GM23338 (cell line): ENCODE measurements at regions not wholly inside any gene's neighbourhood (a gene's known extent, or its start where the extent isn't known, plus 50 kb on each side); places are given as distances from the start of the nearest gene placed in this dataset.

Experiments
- ATAC-seq: fragments of 200-7000 bp; cut with Tn5 transposase; 3 replicates; pipeline ENCODE4 v1.9.1; 2020
- DNase-seq: peaks from one replicate; pipeline ENCODE4 v3.0.0-alpha.2; 2015; ENCODE audit warnings: low spot score
- H2AFZ ChIP-seq: fragments of 200-600 bp; sonication (generic); 2 replicates; pipeline ENCODE4 v1.8.0; 2016; ENCODE audit warnings: antibody characterized with exemption, mild to moderate bottlenecking, moderate library complexity
- H3F3A ChIP-seq: fragments of 200-600 bp; sonication (generic); replicated peaks from 2 replicates; pipeline ENCODE4 v1.8.0; 2017; ENCODE audit warnings: antibody characterized with exemption, mixed run types, low read depth
- H3K27ac ChIP-seq: fragments of 200-600 bp; sonication (generic); 2 replicates; pipeline ENCODE4 v1.6.1; 2016; ENCODE audit warnings: low read depth
- H3K27me3 ChIP-seq: fragments of 200-600 bp; sonication (generic); 2 replicates; pipeline ENCODE4 v1.8.0; 2016; ENCODE audit warnings: mild to moderate bottlenecking, mixed run types, moderate library complexity; ENCODE audit not compliant: insufficient read depth
- H3K36me3 ChIP-seq: fragments of 200-600 bp; sonication (generic); 2 replicates; pipeline ENCODE4 v1.8.0; 2016; ENCODE audit warnings: mild to moderate bottlenecking; ENCODE audit not compliant: insufficient read depth
- H3K4me1 ChIP-seq: fragments of 200-600 bp; sonication (generic); 2 replicates; pipeline ENCODE4 v1.8.0; 2016; ENCODE audit warnings: mild to moderate bottlenecking, moderate library complexity; ENCODE audit not compliant: insufficient read depth
- H3K4me2 ChIP-seq: fragments of 200-600 bp; sonication (generic); 2 replicates; pipeline ENCODE4 v1.7.1; 2017; ENCODE audit warnings: mixed run types
- H3K4me3 ChIP-seq: fragments of 200-600 bp; sonication (generic); 2 replicates; pipeline ENCODE4 v1.6.1; 2016; ENCODE audit warnings: mixed run types
- H3K79me2 ChIP-seq: fragments of 200-600 bp; sonication (generic); replicated peaks from 2 replicates; pipeline ENCODE4 v1.8.0; 2017; ENCODE audit warnings: mild to moderate bottlenecking; ENCODE audit not compliant: insufficient read depth
- H3K9me2 ChIP-seq: fragments of 200-600 bp; sonication (generic); 2 replicates; pipeline ENCODE4 v1.8.0; 2017; ENCODE audit not compliant: insufficient read depth
- H4K20me1 ChIP-seq: fragments of 200-600 bp; sonication (generic); replicated peaks from 2 replicates; pipeline ENCODE4 v1.8.0; 2017; ENCODE audit warnings: mild to moderate bottlenecking; ENCODE audit not compliant: insufficient read depth
- H3K27ac Mint-ChIP-seq: 2 replicates; pipeline ENCODE4 v1.8.0; 2020; ENCODE audit warnings: inconsistent platforms, mild to moderate bottlenecking, moderate library complexity, mixed read lengths
- H3K27me3 Mint-ChIP-seq: 3 replicates; pipeline ENCODE4 v1.8.0; 2022; ENCODE audit warnings: low read depth, mild to moderate bottlenecking, moderate library complexity, mixed read lengths, inconsistent platforms; ENCODE audit not compliant: insufficient read depth, poor library complexity
- H3K36me3 Mint-ChIP-seq: 3 replicates; pipeline ENCODE4 v1.8.0; 2021; ENCODE audit warnings: low read depth, mild to moderate bottlenecking, inconsistent platforms, moderate library complexity, mixed read lengths
- H3K4me1 Mint-ChIP-seq: 3 replicates; pipeline ENCODE4 v1.8.0; 2020; ENCODE audit warnings: mild to moderate bottlenecking, inconsistent platforms, mixed read lengths
- H3K4me3 Mint-ChIP-seq: 3 replicates; pipeline ENCODE4 v1.8.0; 2021; ENCODE audit warnings: moderate library complexity, mild to moderate bottlenecking, inconsistent platforms, mixed read lengths
- H3K9me3 Mint-ChIP-seq: 3 replicates; pipeline ENCODE4 v1.8.0; 2020; ENCODE audit warnings: moderate library complexity, mild to moderate bottlenecking, inconsistent platforms, mixed read lengths
- CREB1 ChIP-seq: fragments of 250-450 bp; sonication (Bioruptor Pico); IDR thresholded peaks from 2 replicates; pipeline ENCODE4 v1.5.0; 2020; ENCODE audit warnings: low read depth, mild to moderate bottlenecking, moderate library complexity
- CTCF ChIP-seq, 2 experiments: fragments of 200-600 bp in 1 of 2; sonication (generic) in 1 of 2; conservative IDR thresholded peaks; 2 replicates each; pipeline versions ENCODE4 v1.5.1 to v1.6.1; 2016 to 2017; ENCODE audit warnings: antibody characterized with exemption in 2 of 2, low read depth in 2 of 2, mild to moderate bottlenecking in 2 of 2, moderate library complexity in 1 of 2
- ETS1 ChIP-seq: IDR thresholded peaks from 2 replicates; pipeline ENCODE4 v1.6.1; 2016; ENCODE audit warnings: antibody characterized with exemption
- EZH2 ChIP-seq: fragments of 200-600 bp; sonication (generic); IDR thresholded peaks from one replicate; pipeline ENCODE4 v1.8.0; 2017; ENCODE audit warnings: antibody characterized with exemption, mild to moderate bottlenecking, low read depth; ENCODE audit not compliant: unreplicated experiment
- EZH2phosphoT487 ChIP-seq: fragments of 200-600 bp; sonication (generic); IDR thresholded peaks from one replicate; pipeline ENCODE4 v1.8.1; 2018; ENCODE audit warnings: antibody characterized with exemption; ENCODE audit not compliant: unreplicated experiment
- JUNB ChIP-seq: IDR thresholded peaks from one replicate; pipeline ENCODE4 v1.6.1; 2016; ENCODE audit warnings: antibody characterized with exemption; ENCODE audit not compliant: unreplicated experiment
- NANOG ChIP-seq: IDR thresholded peaks from 2 replicates; pipeline ENCODE4 v1.6.1; 2016; ENCODE audit warnings: antibody characterized with exemption, borderline replicate concordance
- POLR2AphosphoS5 ChIP-seq: IDR thresholded peaks from 2 replicates; pipeline ENCODE4 v1.6.1; 2016; ENCODE audit warnings: antibody characterized with exemption, low read depth
- REST ChIP-seq: IDR thresholded peaks from one replicate; pipeline ENCODE4 v1.6.1; 2018; ENCODE audit warnings: antibody characterized with exemption; ENCODE audit not compliant: unreplicated experiment
- STAT1 ChIP-seq: IDR thresholded peaks from one replicate; pipeline ENCODE4 v1.6.1; 2016; ENCODE audit warnings: antibody characterized with exemption; ENCODE audit not compliant: unreplicated experiment
- ZNF114 ChIP-seq: fragments of 250-450 bp; sonication (Bioruptor Pico); IDR thresholded peaks from 2 replicates; pipeline ENCODE4 v1.5.0; 2020; ENCODE audit warnings: mild to moderate bottlenecking, moderate library complexity
- ZNF331 ChIP-seq: fragments of 250-450 bp; sonication (Bioruptor Pico); IDR thresholded peaks from 2 replicates; pipeline ENCODE4 v1.5.0; 2020; ENCODE audit warnings: low read depth, mild to moderate bottlenecking, moderate library complexity
- ZNF462 ChIP-seq: fragments of 250-450 bp; sonication (Bioruptor Pico); IDR thresholded peaks from 2 replicates; pipeline ENCODE4 v1.5.0; 2020; ENCODE audit warnings: mild to moderate bottlenecking, moderate library complexity

- no peaks in the 10 kb centered on the region for H3K27me3 ChIP-seq
- DNase-seq (no peak), ATAC-seq (no peak)
- H3K4me3 ChIP-seq, result no peak overlapping the region
- no peak overlapping the region for H3K4me2 ChIP-seq
- Mint-ChIP-seq H3K4me1 (peaks cover 42% of the 10 kb centered on the region), H3K9me3 (0 out of 3 replicates have a peak, but pooled peaks cover 7% of the 10 kb centered on the region), H3K36me3 (peaks cover 2% of the 10 kb centered on the region; the same call in 1 of the 3 replicates), H3K27ac (no peak overlapping the region), H3K4me3 (no peak overlapping the region), H3K27me3 (peaks cover 3% of the 10 kb centered on the region)
- H3K36me3 ChIP-seq, result no peaks in the 10 kb centered on the region
- H3K27ac ChIP-seq, result no peak overlapping the region
- no peaks in the 10 kb centered on the region for H4K20me1 ChIP-seq
- TF ChIP-seq ETS1 (no peak), NANOG (no peak), JUNB (no peak), ZNF331 (CRISPR knock-in tag) (no peak), CTCF (conservative IDR thresholded peaks at IDR 0.05; ENCODE audit: low read depth in 2 of 2) (no peak), REST (no peak), STAT1 (no peak), ZNF114 (CRISPR knock-in tag) (no peak), CREB1 (CRISPR knock-in tag) (no peak), EZH2 (no peak), EZH2phosphoT487 (no peak), POLR2AphosphoS5 (no peak), ZNF462 (CRISPR knock-in tag) (no peak)
- H3F3A ChIP-seq, result peaks cover 8% of the 10 kb centered on the region; the same call in 1 of the 2 replicates
- H3K4me1 ChIP-seq, result peaks cover 44% of the 10 kb centered on the region
- H3K9me2 ChIP-seq, result no peaks in the 10 kb centered on the region
- no peak overlapping the region for H2AFZ ChIP-seq
- H3K79me2 ChIP-seq, result no peaks in the 10 kb centered on the region
Measured at GRCh38 chr20:53887973-53888372, 182.4 kb downstream of the BCAS1 start.
